GM23248 (cell line): ENCODE measurements at regions not wholly inside any gene's neighbourhood (a gene's known extent, or its start where the extent isn't known, plus 50 kb on each side); places are given as distances from the start of the nearest gene placed in this dataset.
A peak's percentile ranks its signal among the peaks of the same experiment; 100 is the strongest.

Experiments
- DNase-seq: peaks from one replicate; pipeline ENCODE4 v3.0.0-alpha.2; 2015
- H2AFZ ChIP-seq: fragments of 200-600 bp; sonication (generic); 2 replicates; pipeline ENCODE4 v1.6.1; 2016; ENCODE audit warnings: antibody characterized with exemption
- H3F3A ChIP-seq: fragments of 200-600 bp; sonication (generic); 2 replicates; pipeline ENCODE4 v1.6.1; 2016; ENCODE audit warnings: mild to moderate bottlenecking, antibody characterized with exemption, mixed run types; ENCODE audit not compliant: insufficient read depth
- H3K27ac ChIP-seq: fragments of 200-600 bp; sonication (generic); 2 replicates; pipeline ENCODE4 v1.5.1; 2016; ENCODE audit warnings: mild to moderate bottlenecking
- H3K27me3 ChIP-seq: fragments of 200-600 bp; sonication (generic); replicated peaks from 2 replicates; pipeline ENCODE4 v1.6.1; 2016; ENCODE audit warnings: mild to moderate bottlenecking; ENCODE audit not compliant: insufficient read depth
- H3K36me3 ChIP-seq: fragments of 200-600 bp; sonication (generic); 2 replicates; pipeline ENCODE4 v1.6.1; 2016; ENCODE audit warnings: low read depth, mild to moderate bottlenecking
- H3K4me1 ChIP-seq: fragments of 200-600 bp; sonication (generic); 2 replicates; pipeline ENCODE4 v1.6.1; 2016; ENCODE audit warnings: mild to moderate bottlenecking; ENCODE audit not compliant: insufficient read depth
- H3K4me2 ChIP-seq: fragments of 200-600 bp; sonication (generic); one replicate; pipeline ENCODE4 v1.6.1; 2016; ENCODE audit warnings: mild to moderate bottlenecking; ENCODE audit not compliant: unreplicated experiment
- H3K4me3 ChIP-seq: fragments of 200-600 bp; sonication (generic); 2 replicates; pipeline ENCODE4 v1.5.1; 2016; ENCODE audit warnings: mild to moderate bottlenecking
- H3K79me2 ChIP-seq: fragments of 200-600 bp; sonication (generic); 2 replicates; pipeline ENCODE4 v1.6.1; 2016; ENCODE audit warnings: mild to moderate bottlenecking; ENCODE audit not compliant: insufficient read depth
- H3K9ac ChIP-seq: fragments of 200-600 bp; sonication (generic); 2 replicates; pipeline ENCODE4 v1.6.1; 2016; ENCODE audit warnings: mild to moderate bottlenecking
- H3K9me2 ChIP-seq: fragments of 200-600 bp; sonication (generic); 2 replicates; pipeline ENCODE4 v1.6.1; 2016; ENCODE audit warnings: mixed run types, mild to moderate bottlenecking, moderate library complexity; ENCODE audit not compliant: insufficient read depth
- H3K9me3 ChIP-seq: fragments of 200-600 bp; sonication (generic); one replicate; pipeline ENCODE4 v1.6.1; 2017; ENCODE audit warnings: low read depth
- H4K20me1 ChIP-seq: fragments of 200-600 bp; sonication (generic); 2 replicates; pipeline ENCODE4 v1.6.0; 2016; ENCODE audit not compliant: insufficient read depth
- EZH2 ChIP-seq: fragments of 200-600 bp; sonication (generic); IDR thresholded peaks from 2 replicates; pipeline ENCODE4 v1.6.1; 2018; ENCODE audit warnings: antibody characterized with exemption, mild to moderate bottlenecking; ENCODE audit not compliant: insufficient read depth, poor library complexity, severe bottlenecking
- EZH2phosphoT487 ChIP-seq: fragments of 200-600 bp; sonication (generic); IDR thresholded peaks from 2 replicates; pipeline ENCODE4 v1.6.1; 2018; ENCODE audit warnings: antibody characterized with exemption, moderate library complexity, mild to moderate bottlenecking, low read depth; ENCODE audit not compliant: insufficient read depth
- WGBS, 2 experiments: methylation state at CpG; one replicate each; pipeline ENCODE4 v1.1.6; 2015 to 2017; ENCODE audit warnings: low lambda C conversion rate in 2 of 2, low coverage in 1 of 2; ENCODE audit errors: missing lambda C conversion rate in 2 of 2; 5-methylcytosine and 5-hydroxymethylcytosine counted together
- in situ Hi-C: fragments of 300-500 bp; cut with MboI; formaldehyde crosslinking; loops from 2 replicates; pipeline ENCODE4 v1.15.0; 2020

- peak overlapping the region; percentile 89 for H3K27ac ChIP-seq
- H3K9me3 ChIP-seq, result no peaks in the 10 kb centered on the region
- no peaks in the 10 kb centered on the region for H3K36me3 ChIP-seq
- TF ChIP-seq EZH2 (no peak), EZH2phosphoT487 (peak; percentile 94)
- H3K79me2 ChIP-seq, result no peaks in the 10 kb centered on the region
- no peaks in the 10 kb centered on the region for H4K20me1 ChIP-seq
- peak; percentile 98 for DNase-seq
- WGBS, 2 experiments, result 1% methylated on average over 18 of the region's 18 CpGs
- H2AFZ ChIP-seq, result 0 out of 2 replicates have a peak overlapping the region, but pooled peaks have one; percentile 24
- in situ Hi-C loops, result no loop called here
- H3K9me2 ChIP-seq, result no peaks in the 10 kb centered on the region; the same call in 1 of the 2 replicates
- peak overlapping the region; percentile 69 for H3K9ac ChIP-seq
- H3K27me3 ChIP-seq, result no peaks in the 10 kb centered on the region
- peak overlapping the region; percentile 48 for H3K4me2 ChIP-seq
- peaks cover 48% of the 10 kb centered on the region for H3F3A ChIP-seq
- peak overlapping the region; percentile 33 for H3K4me3 ChIP-seq
- peaks cover 35% of the 10 kb centered on the region for H3K4me1 ChIP-seq
These were observed 149.3 kb downstream of the COL6A3 start for GRCh38 chr2:237264480-237265219.

- WGBS, 2 experiments, result 87 to 93% methylated on average over 7 of the region's 7 CpGs
- Histone ChIP-seq H3F3A (peaks cover 27% of the 10 kb centered on the region), H3K27me3 (no peaks in the 10 kb centered on the region), H3K9me2 (no peaks in the 10 kb centered on the region; the same call in 1 of the 2 replicates), H3K27ac (no peak overlapping the region), H3K4me1 (peaks cover 25% of the 10 kb centered on the region), H3K9ac (no peak overlapping the region), H2AFZ (no peak overlapping the region), H3K4me2 (no peak overlapping the region), H3K9me3 (no peaks in the 10 kb centered on the region), H3K4me3 (no peak overlapping the region), H3K79me2 (no peaks in the 10 kb centered on the region), H4K20me1 (no peaks in the 10 kb centered on the region), H3K36me3 (no peaks in the 10 kb centered on the region)
- no peak for DNase-seq
- TF ChIP-seq EZH2phosphoT487, result no peak
- no peak for TF ChIP-seq EZH2
- in situ Hi-C loops, result no loop called here
These were observed 145.8 kb downstream of the COL6A3 start for GRCh38 chr2:237268004-237268708.

GRCh38 chr2:237269138-237269875 is 144.7 kb downstream of the COL6A3 start:
- WGBS, 2 experiments, result 93 to 94% methylated on average over 7 to 8 of the region's 8 CpGs

GRCh38 chr2:237270520-237270919 is 143.4 kb downstream of the COL6A3 start:
- TF ChIP-seq EZH2, result no peak
- TF ChIP-seq EZH2phosphoT487, result no peak
- Histone ChIP-seq H3K36me3 (no peaks in the 10 kb centered on the region), H3K4me3 (no peak overlapping the region), H2AFZ (no peak overlapping the region), H3K4me2 (peak overlapping the region; percentile 32), H3F3A (peaks cover 7% of the 10 kb centered on the region), H3K9me2 (no peaks in the 10 kb centered on the region; the same call in 1 of the 2 replicates), H4K20me1 (no peaks in the 10 kb centered on the region), H3K9me3 (no peaks in the 10 kb centered on the region), H3K4me1 (peaks cover 3% of the 10 kb centered on the region), H3K9ac (no peak overlapping the region), H3K27me3 (no peaks in the 10 kb centered on the region), H3K27ac (no peak overlapping the region), H3K79me2 (no peaks in the 10 kb centered on the region)
- 47 to 54% methylated on average over 3 of the region's 3 CpGs for WGBS, 2 experiments
- in situ Hi-C loops, result no loop called here
- DNase-seq, result peak; percentile 30

More at GRCh38 chr2:237269138-237269875, 144.7 kb downstream of the COL6A3 start:
- no peak for DNase-seq
- Histone ChIP-seq H3K9me3 (no peaks in the 10 kb centered on the region), H3F3A (peaks cover 17% of the 10 kb centered on the region), H3K4me3 (no peak overlapping the region), H3K27ac (no peak overlapping the region), H3K4me1 (peaks cover 14% of the 10 kb centered on the region), H4K20me1 (no peaks in the 10 kb centered on the region), H3K9me2 (no peaks in the 10 kb centered on the region; the same call in 1 of the 2 replicates), H3K4me2 (no peak overlapping the region), H3K79me2 (no peaks in the 10 kb centered on the region), H3K27me3 (no peaks in the 10 kb centered on the region), H3K36me3 (no peaks in the 10 kb centered on the region), H3K9ac (no peak overlapping the region), H2AFZ (no peak overlapping the region)
- in situ Hi-C loops, result no loop called here
- TF ChIP-seq EZH2 (no peak), EZH2phosphoT487 (no peak)
